ENCODE measurements at regions not wholly inside any gene's neighbourhood (a gene's known extent, or its start where the extent isn't known, plus 50 kb on each side); places are given as distances from the start of the nearest gene placed in this dataset.

- no peak for DNase-seq
These were observed 165.5 kb upstream of the DUSP10 start for GRCh38 chr1:221907166-221907932.

GRCh38 chr1:221905802-221906201 lies 163.9 kb upstream of the DUSP10 start:
- DNase-seq = no peak

GRCh38 chr1:221904319-221904718 lies 162.4 kb upstream of the DUSP10 start:
- no peak for DNase-seq

- no peak for DNase-seq
These were observed 161.7 kb upstream of the DUSP10 start for GRCh38 chr1:221903594-221903993.

GRCh38 chr1:221902961-221903360 lies 161.1 kb upstream of the DUSP10 start:
- DNase-seq = no peak

GRCh38 chr1:221900678-221901077 lies 158.8 kb upstream of the DUSP10 start:
- DNase-seq = no peak

- DNase-seq = peak; percentile 57
These were observed 155.4 kb upstream of the DUSP10 start for GRCh38 chr1:221897321-221897721.

GRCh38 chr1:221892301-221892830 lies 150.5 kb upstream of the DUSP10 start:
- DNase-seq = no peak

- DNase-seq = no peak
These were observed 149.8 kb upstream of the DUSP10 start for GRCh38 chr1:221891708-221892107.

GRCh38 chr1:221888801-221889200 lies 146.9 kb upstream of the DUSP10 start:
- DNase-seq = no peak

- DNase-seq = no peak
These were observed 146.3 kb upstream of the DUSP10 start for GRCh38 chr1:221888218-221888617.

GRCh38 chr1:221887758-221888157 lies 145.9 kb upstream of the DUSP10 start:
- DNase-seq = no peak

GRCh38 chr1:221887415-221887746 lies 145.5 kb upstream of the DUSP10 start:
- DNase-seq = no peak

- peak; percentile 96 for DNase-seq
These were observed 145.0 kb upstream of the DUSP10 start for GRCh38 chr1:221886743-221887414.

GRCh38 chr1:221886311-221886710 lies 144.4 kb upstream of the DUSP10 start:
- DNase-seq = no peak

GRCh38 chr1:221884821-221885220 lies 142.9 kb upstream of the DUSP10 start:
- DNase-seq = no peak

- DNase-seq = no peak
These were observed 140.1 kb upstream of the DUSP10 start for GRCh38 chr1:221881805-221882581.

- no peak for DNase-seq
These were observed 138.3 kb upstream of the DUSP10 start for GRCh38 chr1:221880182-221880581.

GRCh38 chr1:221878134-221878533 lies 136.2 kb upstream of the DUSP10 start:
- DNase-seq = no peak

GRCh38 chr1:221877311-221877710 lies 135.4 kb upstream of the DUSP10 start:
- no peak for DNase-seq

GRCh38 chr1:221875004-221875330 lies 133.1 kb upstream of the DUSP10 start:
- DNase-seq = no peak

GRCh38 chr1:221874285-221875003 lies 132.6 kb upstream of the DUSP10 start:
- peak; percentile 73 for DNase-seq

GRCh38 chr1:221873673-221874072 lies 131.8 kb upstream of the DUSP10 start:
- no peak for DNase-seq

Data from fibroblast of skin of back (primary cell).